ENCODE measurements at regions not wholly inside any gene's neighbourhood (a gene's known extent, or its start where the extent isn't known, plus 50 kb on each side); places are given as distances from the start of the nearest gene placed in this dataset.

DNA sequence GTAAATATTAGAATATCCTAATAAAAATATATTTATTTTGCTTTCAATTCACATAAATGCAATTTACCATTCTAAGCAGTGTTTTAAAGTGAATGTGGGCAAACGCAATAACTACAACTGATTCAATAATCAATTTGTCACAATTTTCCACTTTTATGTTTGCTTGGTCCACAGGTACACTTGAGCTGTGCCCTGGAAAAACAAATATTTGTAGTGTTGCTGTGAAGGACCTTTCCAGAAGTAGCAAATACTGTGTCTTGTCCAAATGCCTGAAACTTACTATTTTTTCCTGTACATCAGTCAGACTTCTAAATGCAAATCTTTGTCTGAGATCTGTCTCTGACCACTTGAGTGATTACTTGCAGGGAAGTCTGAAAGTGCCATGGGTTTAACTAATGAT is 845.8 kb upstream of the SLITRK5 start:
- Histone ChIP-seq H3K36me3 (ENCODE audit: control insufficient read depth in 2 of 2, insufficient read depth in 2 of 2, low read length in 2 of 2) (no peaks in the 10 kb centered on the region), H3K4me3 (ENCODE audit: low read length in 2 of 2) (no peak overlapping the region), H3K27ac (ENCODE audit: low read depth in 2 of 2, low read length in 2 of 2) (no peak overlapping the region), H3K9ac (ENCODE audit: low read depth in 1 of 2, low read length in 2 of 2) (no peak overlapping the region), H3K9me3 (ENCODE audit: control insufficient read depth in 2 of 2, low read length in 2 of 2) (no peaks in the 10 kb centered on the region), H3K27me3 (ENCODE audit: control insufficient read depth in 2 of 2, insufficient read depth in 2 of 2, low read length in 2 of 2) (no peaks in the 10 kb centered on the region), H3K4me1 (ENCODE audit: control insufficient read depth in 2 of 2, insufficient read depth in 2 of 2, low read length in 2 of 2) (no peaks in the 10 kb centered on the region)

DNA sequence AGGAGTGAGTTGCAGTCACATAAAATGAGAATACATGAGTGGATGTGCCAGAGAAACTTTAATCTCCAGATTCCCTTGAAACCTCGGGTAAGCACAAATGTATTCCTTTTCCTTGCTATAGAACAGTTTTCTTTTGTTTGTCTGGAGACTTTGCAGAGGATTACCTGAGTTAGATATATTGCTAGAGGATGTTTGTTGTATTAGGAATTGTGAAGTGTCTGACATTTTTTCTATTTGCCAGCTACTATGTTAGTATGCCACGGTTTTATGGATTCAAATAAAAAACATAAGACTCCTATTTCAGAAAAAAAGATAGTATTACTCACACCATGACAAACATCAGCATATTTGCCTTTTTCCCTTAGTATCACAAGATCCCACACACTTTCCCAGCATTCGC is 844.9 kb upstream of the SLITRK5 start:
- Histone ChIP-seq H3K27ac (ENCODE audit: low read depth in 2 of 2, low read length in 2 of 2) (no peak overlapping the region), H3K9me3 (ENCODE audit: control insufficient read depth in 2 of 2, low read length in 2 of 2) (no peaks in the 10 kb centered on the region), H3K27me3 (ENCODE audit: control insufficient read depth in 2 of 2, insufficient read depth in 2 of 2, low read length in 2 of 2) (no peaks in the 10 kb centered on the region), H3K9ac (ENCODE audit: low read depth in 1 of 2, low read length in 2 of 2) (no peak overlapping the region), H3K4me1 (ENCODE audit: control insufficient read depth in 2 of 2, insufficient read depth in 2 of 2, low read length in 2 of 2) (no peaks in the 10 kb centered on the region), H3K36me3 (ENCODE audit: control insufficient read depth in 2 of 2, insufficient read depth in 2 of 2, low read length in 2 of 2) (no peaks in the 10 kb centered on the region), H3K4me3 (ENCODE audit: low read length in 2 of 2) (no peak overlapping the region)

DNA sequence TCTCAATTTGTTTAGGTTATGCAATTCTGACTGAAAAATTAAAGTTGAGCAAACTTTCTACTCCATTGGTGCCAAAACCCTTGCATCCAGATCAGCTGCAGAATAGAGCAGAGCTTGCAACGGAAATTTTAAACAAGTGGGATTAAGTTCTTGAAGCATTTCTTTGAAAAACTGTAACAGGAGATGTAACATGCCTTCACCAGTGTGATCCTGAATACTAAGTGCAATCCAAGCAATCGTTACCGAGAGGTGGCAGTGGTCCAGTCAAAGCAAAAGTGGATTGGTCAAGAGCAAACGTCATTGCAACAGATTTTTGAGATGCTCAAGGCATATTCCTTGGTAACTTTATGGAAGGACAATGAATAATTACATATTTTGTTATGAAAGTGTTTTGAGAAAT is 841.1 kb upstream of the SLITRK5 start:
- Histone ChIP-seq H3K27me3 (ENCODE audit: control insufficient read depth in 2 of 2, insufficient read depth in 2 of 2, low read length in 2 of 2) (no peaks in the 10 kb centered on the region), H3K36me3 (ENCODE audit: control insufficient read depth in 2 of 2, insufficient read depth in 2 of 2, low read length in 2 of 2) (no peaks in the 10 kb centered on the region), H3K4me3 (ENCODE audit: low read length in 2 of 2) (no peak overlapping the region), H3K27ac (ENCODE audit: low read depth in 2 of 2, low read length in 2 of 2) (no peak overlapping the region), H3K4me1 (ENCODE audit: control insufficient read depth in 2 of 2, insufficient read depth in 2 of 2, low read length in 2 of 2) (no peaks in the 10 kb centered on the region), H3K9me3 (ENCODE audit: control insufficient read depth in 2 of 2, low read length in 2 of 2) (no peaks in the 10 kb centered on the region), H3K9ac (ENCODE audit: low read depth in 1 of 2, low read length in 2 of 2) (no peak overlapping the region)

DNA sequence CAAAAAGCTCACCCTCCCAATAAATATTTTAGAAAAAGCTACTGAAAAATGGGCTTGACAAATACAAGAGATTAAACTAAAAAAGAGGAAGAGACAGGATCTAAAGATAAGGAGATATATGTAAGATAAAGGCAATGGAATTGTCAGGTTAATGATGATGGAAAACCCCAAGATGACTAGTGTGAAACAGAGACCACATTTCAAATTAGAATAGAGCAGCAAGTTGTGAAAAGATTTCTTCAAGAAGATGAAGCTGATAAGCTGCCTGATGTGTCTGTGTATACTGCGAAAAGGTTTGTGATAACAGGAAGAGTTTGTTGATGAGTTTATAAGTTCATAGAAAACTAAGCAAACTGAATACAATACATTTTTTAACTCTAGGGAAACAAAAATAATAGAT is 840.1 kb upstream of the SLITRK5 start:
- Histone ChIP-seq H3K4me1 (ENCODE audit: control insufficient read depth in 2 of 2, insufficient read depth in 2 of 2, low read length in 2 of 2) (no peaks in the 10 kb centered on the region), H3K9ac (ENCODE audit: low read depth in 1 of 2, low read length in 2 of 2) (no peak overlapping the region), H3K36me3 (ENCODE audit: control insufficient read depth in 2 of 2, insufficient read depth in 2 of 2, low read length in 2 of 2) (no peaks in the 10 kb centered on the region), H3K27ac (ENCODE audit: low read depth in 2 of 2, low read length in 2 of 2) (no peak overlapping the region), H3K9me3 (ENCODE audit: control insufficient read depth in 2 of 2, low read length in 2 of 2) (peaks cover 0 to 1% of the 10 kb centered on the region in 2 donors), H3K4me3 (ENCODE audit: low read length in 2 of 2) (no peak overlapping the region), H3K27me3 (ENCODE audit: control insufficient read depth in 2 of 2, insufficient read depth in 2 of 2, low read length in 2 of 2) (no peaks in the 10 kb centered on the region)

DNA sequence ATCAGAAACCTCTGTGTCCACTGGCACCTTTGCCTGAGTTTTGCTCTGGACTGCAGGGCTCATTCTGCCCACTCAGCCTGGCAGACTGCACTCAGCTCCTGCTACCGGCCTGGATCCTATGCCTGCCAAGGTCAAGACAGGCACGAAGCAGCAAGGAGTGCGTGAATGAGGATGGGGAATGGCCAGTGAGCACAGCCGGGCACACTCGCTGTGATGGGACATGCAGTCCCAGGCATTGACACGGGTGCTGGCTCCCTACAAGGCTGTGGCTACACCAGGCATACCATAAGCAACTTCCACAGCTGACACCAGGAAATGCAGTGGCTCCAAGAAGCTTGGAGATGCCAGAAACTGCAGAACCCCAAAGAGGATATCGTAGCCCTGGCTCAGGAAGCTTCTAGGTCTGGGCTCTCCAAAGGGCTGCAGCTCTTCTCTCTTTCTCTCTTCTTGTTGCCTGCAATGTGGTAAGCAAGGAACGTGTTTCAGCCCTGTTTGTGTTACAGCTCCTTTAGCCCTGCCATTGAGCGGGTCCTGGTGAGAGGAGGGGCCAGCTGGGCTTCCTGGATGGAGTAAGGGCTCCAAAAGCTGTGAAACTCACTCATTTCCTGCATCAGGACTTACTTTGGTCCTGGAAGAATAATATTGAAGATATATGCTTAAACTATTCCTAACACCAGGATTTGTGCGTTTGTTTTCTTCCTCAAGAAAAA is 832.6 kb upstream of the SLITRK5 start:
- Histone ChIP-seq H3K27me3 (ENCODE audit: control insufficient read depth in 2 of 2, insufficient read depth in 2 of 2, low read length in 2 of 2) (no peaks in the 10 kb centered on the region), H3K4me3 (ENCODE audit: low read length in 2 of 2) (no peak overlapping the region), H3K4me1 (ENCODE audit: control insufficient read depth in 2 of 2, insufficient read depth in 2 of 2, low read length in 2 of 2) (no peaks in the 10 kb centered on the region), H3K9me3 (ENCODE audit: control insufficient read depth in 2 of 2, low read length in 2 of 2) (peaks cover 0 to 4% of the 10 kb centered on the region in 2 donors), H3K27ac (ENCODE audit: low read depth in 2 of 2, low read length in 2 of 2) (no peak overlapping the region), H3K9ac (ENCODE audit: low read depth in 1 of 2, low read length in 2 of 2) (no peak overlapping the region), H3K36me3 (ENCODE audit: control insufficient read depth in 2 of 2, insufficient read depth in 2 of 2, low read length in 2 of 2) (no peaks in the 10 kb centered on the region)

DNA sequence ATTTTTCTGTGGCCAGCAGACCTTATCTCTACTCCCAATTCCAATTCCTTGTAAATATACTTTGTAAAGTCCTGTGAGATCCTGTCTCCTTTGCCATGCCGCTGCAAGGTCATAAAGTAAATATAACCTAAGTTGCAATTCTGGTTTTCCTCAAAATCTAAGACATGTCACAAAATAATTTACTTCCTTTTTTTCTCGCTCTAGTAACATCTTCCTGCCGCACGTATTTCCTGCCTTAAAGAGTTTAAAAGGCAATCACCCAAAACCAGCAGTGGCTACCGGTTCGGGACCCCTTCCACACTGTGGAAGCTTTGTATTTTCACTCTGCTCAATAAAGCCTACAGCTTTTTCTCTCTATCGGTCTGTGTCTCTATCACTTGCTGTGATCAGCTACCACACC is 832.0 kb upstream of the SLITRK5 start:
- no peak overlapping the region for H3K27ac ChIP-seq (ENCODE audit: low read depth in 2 of 2, low read length in 2 of 2)

DNA sequence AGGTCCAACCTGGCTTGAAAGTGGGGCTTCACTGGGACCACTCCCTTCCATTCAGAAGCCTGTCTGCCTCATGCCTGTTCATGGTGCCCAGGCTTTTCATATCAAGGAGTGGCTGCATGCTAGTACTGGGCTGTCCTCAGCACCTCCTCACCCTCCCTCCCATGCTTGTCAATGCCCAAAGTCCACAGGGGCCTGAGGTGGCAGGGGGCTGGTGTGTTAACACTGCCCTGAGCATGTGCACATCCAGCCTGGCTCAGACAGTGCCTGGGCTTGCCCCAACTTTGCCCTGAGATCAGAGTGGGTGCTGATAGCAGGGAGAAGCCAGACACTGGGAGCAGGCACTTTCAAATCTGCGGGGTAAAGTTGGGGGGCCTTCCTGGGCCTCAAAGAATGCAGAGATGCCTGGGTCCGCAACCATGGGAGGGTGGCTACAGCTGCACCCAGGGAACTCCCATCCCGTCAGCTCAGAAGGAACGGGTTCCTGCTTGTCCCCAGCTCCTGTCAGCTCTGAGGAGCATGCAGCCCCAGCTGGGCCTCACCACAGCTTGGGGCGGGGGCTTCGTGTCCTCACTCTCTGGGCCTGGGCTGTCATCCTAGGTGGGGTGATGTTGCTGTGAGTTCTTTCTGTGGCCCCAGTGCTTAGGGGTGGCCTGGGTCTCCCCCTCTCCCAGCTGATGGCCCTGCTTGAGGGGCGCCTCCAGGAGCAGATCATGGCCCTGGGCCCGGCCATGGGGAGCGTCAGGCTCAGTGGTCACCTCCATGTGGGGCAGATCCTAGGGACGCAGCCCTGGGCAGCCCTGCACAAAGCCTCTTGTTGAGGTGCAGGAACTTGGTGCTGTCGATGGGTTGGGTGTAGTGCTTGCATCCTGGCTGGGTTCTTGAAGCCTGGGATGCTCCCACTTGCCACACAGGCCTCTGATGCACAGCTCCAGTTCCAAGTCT is 830.6 kb upstream of the SLITRK5 start:
- Histone ChIP-seq H3K27ac (ENCODE audit: low read depth in 2 of 2, low read length in 2 of 2) (no peak overlapping the region), H3K9me3 (ENCODE audit: control insufficient read depth in 2 of 2, low read length in 2 of 2) (peaks cover 0 to 4% of the 10 kb centered on the region in 2 donors), H3K4me1 (ENCODE audit: control insufficient read depth in 2 of 2, insufficient read depth in 2 of 2, low read length in 2 of 2) (no peaks in the 10 kb centered on the region), H3K9ac (ENCODE audit: low read depth in 1 of 2, low read length in 2 of 2) (no peak overlapping the region), H3K27me3 (ENCODE audit: control insufficient read depth in 2 of 2, insufficient read depth in 2 of 2, low read length in 2 of 2) (no peaks in the 10 kb centered on the region), H3K36me3 (ENCODE audit: control insufficient read depth in 2 of 2, insufficient read depth in 2 of 2, low read length in 2 of 2) (no peaks in the 10 kb centered on the region), H3K4me3 (ENCODE audit: low read length in 2 of 2) (no peak overlapping the region)

More for the DNA sequence above, 832.0 kb upstream of the SLITRK5 start:
- H3K27me3 ChIP-seq (ENCODE audit: control insufficient read depth in 2 of 2, insufficient read depth in 2 of 2, low read length in 2 of 2): no peaks in the 10 kb centered on the region
- no peak overlapping the region for H3K9ac ChIP-seq (ENCODE audit: low read depth in 1 of 2, low read length in 2 of 2)
- H3K4me3 ChIP-seq (ENCODE audit: low read length in 2 of 2): no peak overlapping the region
- H3K9me3 ChIP-seq (ENCODE audit: control insufficient read depth in 2 of 2, low read length in 2 of 2): peaks cover 0 to 4% of the 10 kb centered on the region in 2 donors
- H3K36me3 ChIP-seq (ENCODE audit: control insufficient read depth in 2 of 2, insufficient read depth in 2 of 2, low read length in 2 of 2): no peaks in the 10 kb centered on the region
- no peaks in the 10 kb centered on the region for H3K4me1 ChIP-seq (ENCODE audit: control insufficient read depth in 2 of 2, insufficient read depth in 2 of 2, low read length in 2 of 2)

DNA sequence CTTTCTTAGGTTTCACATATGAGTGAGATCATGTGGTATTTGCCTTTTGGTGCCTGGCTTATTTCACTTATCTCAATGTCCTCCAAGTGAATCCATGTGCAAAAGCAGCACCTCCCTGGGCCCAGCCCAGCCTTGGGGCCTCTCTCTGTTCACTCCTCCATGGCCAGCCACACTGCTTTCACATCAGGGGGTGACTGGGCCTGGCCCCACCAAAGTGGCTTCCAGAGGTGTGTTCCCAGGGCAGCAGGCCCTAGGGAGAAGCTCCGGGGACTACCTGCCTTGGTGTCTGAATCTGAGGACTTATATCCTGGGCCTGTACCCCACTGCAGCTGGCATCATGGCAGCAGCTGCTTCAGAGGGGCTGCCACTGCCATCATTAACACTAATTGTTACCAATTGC is 829.9 kb upstream of the SLITRK5 start:
- Histone ChIP-seq H3K4me3 (ENCODE audit: low read length in 2 of 2) (no peak overlapping the region), H3K9me3 (ENCODE audit: control insufficient read depth in 2 of 2, low read length in 2 of 2) (peaks cover 0 to 3% of the 10 kb centered on the region in 2 donors), H3K4me1 (ENCODE audit: control insufficient read depth in 2 of 2, insufficient read depth in 2 of 2, low read length in 2 of 2) (no peaks in the 10 kb centered on the region), H3K27me3 (ENCODE audit: control insufficient read depth in 2 of 2, insufficient read depth in 2 of 2, low read length in 2 of 2) (no peaks in the 10 kb centered on the region), H3K27ac (ENCODE audit: low read depth in 2 of 2, low read length in 2 of 2) (no peak overlapping the region), H3K36me3 (ENCODE audit: control insufficient read depth in 2 of 2, insufficient read depth in 2 of 2, low read length in 2 of 2) (no peaks in the 10 kb centered on the region), H3K9ac (ENCODE audit: low read depth in 1 of 2, low read length in 2 of 2) (no peak overlapping the region)

DNA sequence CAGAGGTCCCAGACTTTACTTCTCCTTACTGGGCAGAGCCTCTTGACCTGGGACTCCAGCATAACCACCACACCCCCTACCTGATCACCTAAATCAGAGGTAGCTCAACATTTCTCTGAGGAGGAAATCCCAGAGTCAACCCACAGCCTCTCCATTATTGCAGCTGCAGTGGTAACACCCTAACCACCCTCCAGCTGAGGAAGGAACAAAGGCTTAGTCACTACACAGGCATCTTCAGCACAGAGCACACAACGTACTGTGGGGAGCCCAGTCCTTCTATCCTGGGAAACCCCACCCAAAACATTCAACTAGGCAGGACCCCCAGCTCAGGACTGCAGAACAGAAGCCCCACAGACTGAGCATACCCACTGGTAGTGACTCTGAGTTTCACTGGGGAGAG is 824.7 kb upstream of the SLITRK5 start:
- Histone ChIP-seq H3K36me3 (ENCODE audit: control insufficient read depth in 2 of 2, insufficient read depth in 2 of 2, low read length in 2 of 2) (no peaks in the 10 kb centered on the region), H3K4me3 (ENCODE audit: low read length in 2 of 2) (no peak overlapping the region), H3K9me3 (ENCODE audit: control insufficient read depth in 2 of 2, low read length in 2 of 2) (no peaks in the 10 kb centered on the region), H3K27me3 (ENCODE audit: control insufficient read depth in 2 of 2, insufficient read depth in 2 of 2, low read length in 2 of 2) (no peaks in the 10 kb centered on the region), H3K27ac (ENCODE audit: low read depth in 2 of 2, low read length in 2 of 2) (no peak overlapping the region), H3K9ac (ENCODE audit: low read depth in 1 of 2, low read length in 2 of 2) (no peak overlapping the region), H3K4me1 (ENCODE audit: control insufficient read depth in 2 of 2, insufficient read depth in 2 of 2, low read length in 2 of 2) (no peaks in the 10 kb centered on the region)

DNA sequence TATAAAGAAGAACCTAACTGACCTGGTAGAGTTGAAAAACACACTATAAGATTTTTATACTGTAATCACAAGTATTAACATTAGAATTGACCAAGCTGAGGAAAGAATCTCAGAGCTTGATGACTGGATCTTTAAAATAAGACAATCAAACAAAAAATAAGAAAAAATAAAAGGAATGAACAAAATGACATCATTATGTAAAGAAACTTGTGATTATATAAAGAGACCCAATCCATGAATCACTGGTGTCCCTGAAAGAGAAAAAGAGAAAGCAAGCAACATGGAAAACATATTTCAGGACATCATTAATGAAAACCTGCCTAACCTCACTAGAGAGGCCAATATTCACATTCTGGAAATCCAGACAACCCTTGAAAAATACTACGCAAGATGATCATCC is 822.5 kb upstream of the SLITRK5 start:
- Histone ChIP-seq H3K9ac (ENCODE audit: low read depth in 1 of 2, low read length in 2 of 2) (no peak overlapping the region), H3K36me3 (ENCODE audit: control insufficient read depth in 2 of 2, insufficient read depth in 2 of 2, low read length in 2 of 2) (no peaks in the 10 kb centered on the region), H3K27me3 (ENCODE audit: control insufficient read depth in 2 of 2, insufficient read depth in 2 of 2, low read length in 2 of 2) (no peaks in the 10 kb centered on the region), H3K4me3 (ENCODE audit: low read length in 2 of 2) (no peak overlapping the region), H3K27ac (ENCODE audit: low read depth in 2 of 2, low read length in 2 of 2) (no peak overlapping the region), H3K9me3 (ENCODE audit: control insufficient read depth in 2 of 2, low read length in 2 of 2) (no peaks in the 10 kb centered on the region), H3K4me1 (ENCODE audit: control insufficient read depth in 2 of 2, insufficient read depth in 2 of 2, low read length in 2 of 2) (no peaks in the 10 kb centered on the region)
